GM06990 (cell line): ENCODE measurements at regions not wholly inside any gene's neighbourhood (a gene's known extent, or its start where the extent isn't known, plus 50 kb on each side); places are given as distances from the start of the nearest gene placed in this dataset.

Experiments
- DNase-seq: peaks from one replicate; pipeline ENCODE4 v3.0.0-alpha.2; 2011; ENCODE audit not compliant: insufficient read length; ENCODE audit errors: extremely low read depth
- H3K27me3 ChIP-seq: replicated peaks from 2 replicates; pipeline ENCODE4 v1.6.0; 2011; ENCODE audit warnings: low read length; ENCODE audit not compliant: control insufficient read depth, insufficient read depth
- H3K36me3 ChIP-seq: 2 replicates; pipeline ENCODE4 v1.5.1; 2011; ENCODE audit warnings: low read length; ENCODE audit not compliant: control insufficient read depth, insufficient read depth
- H3K4me3 ChIP-seq: replicated peaks from 2 replicates; pipeline ENCODE4 v1.5.1; 2011; ENCODE audit warnings: low read depth, mild to moderate bottlenecking, control low read depth, low read length
- CTCF ChIP-seq: IDR thresholded peaks from 2 replicates; pipeline ENCODE4 v1.5.1; 2011; ENCODE audit warnings: low read length, control low read depth, mild to moderate bottlenecking, inconsistent platforms; ENCODE audit not compliant: insufficient read depth, poor library complexity, severe bottlenecking

DNA sequence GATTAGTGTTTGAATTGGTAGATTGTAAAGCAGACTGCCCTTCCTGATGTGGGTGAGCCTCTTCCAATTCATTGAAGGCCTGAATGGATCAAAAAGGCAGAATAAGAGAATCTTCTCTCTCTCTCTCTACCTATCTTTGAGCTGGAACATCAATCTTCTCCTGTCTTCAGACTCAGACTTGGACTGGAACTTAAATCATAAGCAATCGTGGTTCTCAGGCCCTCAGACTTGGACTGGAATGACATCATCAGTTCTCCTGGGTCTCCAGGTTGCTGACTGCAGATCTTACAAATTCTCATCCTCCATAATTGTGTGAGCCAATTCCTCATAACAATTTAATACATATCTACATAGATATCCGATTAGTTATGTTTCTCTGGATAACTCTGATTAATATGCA is 66.8 kb downstream of the IER5 start:
- Histone ChIP-seq H3K4me3 (no peak overlapping the region), H3K36me3 (no peaks in the 10 kb centered on the region), H3K27me3 (no peaks in the 10 kb centered on the region)
- TF ChIP-seq CTCF = no peak
- DNase-seq = no peak

- no peak for DNase-seq
- Histone ChIP-seq H3K36me3 (no peaks in the 10 kb centered on the region), H3K27me3 (no peaks in the 10 kb centered on the region), H3K4me3 (no peak overlapping the region)
- no peak for TF ChIP-seq CTCF
Observed at GRCh38 chr1:181159451-181160140, 71.1 kb downstream of the IER5 start.

DNA sequence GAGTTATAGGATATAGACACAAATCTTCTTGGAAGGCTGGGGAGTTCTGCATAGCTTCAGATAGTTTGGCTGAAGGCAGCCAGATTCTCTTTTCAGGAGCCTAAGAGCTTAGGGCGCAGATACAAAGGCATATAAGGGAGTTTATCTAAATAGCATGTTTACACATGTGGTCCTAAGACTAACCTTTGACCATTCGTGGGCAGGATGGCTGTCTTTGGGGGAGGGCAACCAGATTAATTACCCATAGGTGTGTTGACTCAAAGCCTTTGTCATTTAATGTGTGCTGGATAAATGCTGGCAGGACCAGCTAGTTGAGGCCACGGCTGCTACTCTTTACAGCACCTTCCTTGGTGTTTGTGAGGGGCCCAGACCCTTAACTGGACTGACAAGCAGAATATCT is 71.8 kb downstream of the IER5 start:
- Histone ChIP-seq H3K27me3 (no peaks in the 10 kb centered on the region), H3K4me3 (no peak overlapping the region), H3K36me3 (no peaks in the 10 kb centered on the region)
- TF ChIP-seq CTCF = no peak
- no peak for DNase-seq

GRCh38 chr1:181160998-181161870 is 72.7 kb downstream of the IER5 start:
- no peak for TF ChIP-seq CTCF
- H3K27me3 ChIP-seq = no peaks in the 10 kb centered on the region

DNA sequence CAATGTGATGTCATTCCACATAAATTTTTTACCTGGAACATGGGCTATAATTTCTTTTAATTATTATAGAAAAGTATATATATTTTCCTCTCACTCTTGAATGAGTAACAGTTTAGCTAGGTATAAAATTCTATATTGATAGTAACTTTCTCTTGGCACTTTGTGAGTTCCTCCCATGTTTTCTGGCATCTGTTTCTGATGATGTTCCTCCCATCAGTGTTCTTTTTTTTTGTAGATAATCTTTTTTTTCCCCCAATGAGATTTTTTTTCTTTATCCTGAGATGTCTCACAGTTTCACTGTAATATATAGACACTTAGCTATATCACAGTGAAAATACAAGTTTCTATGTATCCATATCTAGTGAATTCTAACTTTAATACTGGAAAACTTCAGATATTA is 75.2 kb downstream of the IER5 start:
- no peaks in the 10 kb centered on the region for H3K36me3 ChIP-seq
- no peak for TF ChIP-seq CTCF
- no peak for DNase-seq
- H3K27me3 ChIP-seq = no peaks in the 10 kb centered on the region
- no peak overlapping the region for H3K4me3 ChIP-seq

More at GRCh38 chr1:181160998-181161870, 72.7 kb downstream of the IER5 start:
- Histone ChIP-seq H3K36me3 (no peaks in the 10 kb centered on the region), H3K4me3 (no peak overlapping the region)
- DNase-seq = no peak
